IMR-90 (cell line): ENCODE measurements at regions not wholly inside any gene's neighbourhood (a gene's known extent, or its start where the extent isn't known, plus 50 kb on each side); places are given as distances from the start of the nearest gene placed in this dataset.

Experiments used
- ATAC-seq: fragments of 200-7000 bp; cut with Tn5 transposase; 2 replicates; pipeline ENCODE4 v1.9.1; 2020; ENCODE audit warnings: low read depth, mild to moderate bottlenecking, moderate library complexity
- BruUV-seq: library from RNA; stranded (reverse); fragments of 400-500 nt; replicated peaks from 2 replicates; lab custom pipeline; 2021; lab: Mats Ljungman, UMichigan
- CTCF ChIA-PET: fragments of 300-600 bp; formaldehyde crosslinking; extraction: SDS; loops from one replicate; lab custom pipeline; 2021; ENCODE audit warnings: antibody characterized with exemption; lab: Yijun Ruan, JAX
- POLR2A ChIA-PET: fragments of 300-600 bp; sonication (Branson Sonifier 250); formaldehyde crosslinking; loops from one replicate; lab custom pipeline; 2022; ENCODE audit warnings: antibody characterized with exemption; ENCODE audit not compliant: unreplicated experiment; lab: Charles Lee
- DNase-seq: peaks from one replicate; pipeline ENCODE4 v3.0.0; 2013
- H2AFZ ChIP-seq: replicated peaks from 2 replicates; pipeline ENCODE3; 2013; ENCODE audit warnings: low read length, mild to moderate bottlenecking; ENCODE audit not compliant: poor library complexity
- H2AK5ac ChIP-seq: 2 replicates; pipeline ENCODE4 v1.6.1; 2013; ENCODE audit warnings: low read depth, low read length, inconsistent platforms
- H2AK9ac ChIP-seq: replicated peaks from 2 replicates; pipeline ENCODE3; 2013; ENCODE audit warnings: mild to moderate bottlenecking, low read depth, low read length, moderate library complexity; ENCODE audit not compliant: poor library complexity
- H2BK120ac ChIP-seq: 2 replicates; pipeline ENCODE4 v1.6.1; 2013; ENCODE audit warnings: low read depth, low read length, inconsistent platforms
- H2BK15ac ChIP-seq: 3 replicates; pipeline ENCODE4 v1.6.1; 2013; ENCODE audit warnings: low read depth, low read length, inconsistent platforms
- H2BK20ac ChIP-seq: 2 replicates; pipeline ENCODE4 v1.6.1; 2013; ENCODE audit warnings: low read depth, mild to moderate bottlenecking, inconsistent platforms, low read length, moderate library complexity
- H2BK5ac ChIP-seq: 2 replicates; pipeline ENCODE4 v1.6.1; 2013; ENCODE audit warnings: mild to moderate bottlenecking, low read depth, low read length, inconsistent platforms; ENCODE audit not compliant: poor library complexity, severe bottlenecking
- H3K14ac ChIP-seq: replicated peaks from 2 replicates; pipeline ENCODE4 v1.6.1; 2013; ENCODE audit warnings: low read depth, low read length, inconsistent platforms
- H3K18ac ChIP-seq: 2 replicates; pipeline ENCODE4 v1.6.1; 2013; ENCODE audit warnings: low read depth, low read length, control low read depth
- H3K23ac ChIP-seq: 2 replicates; pipeline ENCODE4 v1.6.1; 2013; ENCODE audit warnings: low read depth, low read length, inconsistent platforms
- H3K27ac ChIP-seq: 2 replicates; pipeline ENCODE4 v1.5.1; 2013; ENCODE audit warnings: mild to moderate bottlenecking, control low read depth, low read length; ENCODE audit not compliant: insufficient read depth
- H3K27me3 ChIP-seq: 2 replicates; pipeline ENCODE4 v1.6.1; 2013; ENCODE audit warnings: low read length; ENCODE audit not compliant: control insufficient read depth, insufficient read depth
- H3K36me3 ChIP-seq: 2 replicates; pipeline ENCODE4 v1.6.1; 2013; ENCODE audit warnings: low read length, mixed read lengths; ENCODE audit not compliant: control insufficient read depth, insufficient read depth
- H3K4ac ChIP-seq: 2 replicates; pipeline ENCODE4 v1.6.1; 2013; ENCODE audit warnings: low read depth, low read length, inconsistent platforms
- H3K4me1 ChIP-seq: 2 replicates; pipeline ENCODE4 v1.6.1; 2013; ENCODE audit warnings: low read length, mixed read lengths; ENCODE audit not compliant: control insufficient read depth, insufficient read depth
- H3K4me2 ChIP-seq: 2 replicates; pipeline ENCODE4 v1.6.1; 2013; ENCODE audit warnings: low read depth, mild to moderate bottlenecking, control low read depth, low read length, moderate library complexity
- H3K4me3 ChIP-seq: 2 replicates; pipeline ENCODE4 v1.5.1; 2013; ENCODE audit warnings: low read depth, mild to moderate bottlenecking, control low read depth, low read length, moderate library complexity; ENCODE audit not compliant: insufficient read depth
- H3K56ac ChIP-seq: 2 replicates; pipeline ENCODE4 v1.6.1; 2013; ENCODE audit warnings: low read length, inconsistent platforms; ENCODE audit not compliant: insufficient read depth; ENCODE audit errors: extremely low read depth
- H3K79me1 ChIP-seq, 2 experiments: 2 replicates each; pipeline ENCODE4 v1.6.1; 2013; ENCODE audit warnings: low read length in 2 of 2, inconsistent platforms in 1 of 2, low read depth in 1 of 2
- H3K9ac ChIP-seq: 2 replicates; pipeline ENCODE4 v1.6.1; 2013; ENCODE audit warnings: low read depth, low read length, control low read depth
- H3K9me1 ChIP-seq: 2 replicates; pipeline ENCODE4 v1.6.1; 2013; ENCODE audit warnings: low read length, inconsistent platforms; ENCODE audit not compliant: insufficient read depth
- H3K9me3 ChIP-seq: 2 replicates; pipeline ENCODE4 v1.6.1; 2013; ENCODE audit warnings: low read length; ENCODE audit not compliant: control insufficient read depth, insufficient read depth
- H4K20me1 ChIP-seq: 2 replicates; pipeline ENCODE4 v1.6.1; 2013; ENCODE audit warnings: low read length, inconsistent platforms; ENCODE audit not compliant: insufficient read depth
- H4K5ac ChIP-seq: 2 replicates; pipeline ENCODE4 v1.6.1; 2013; ENCODE audit warnings: mild to moderate bottlenecking, low read depth, low read length, control low read depth
- H4K8ac ChIP-seq, 2 experiments: 2 replicates each; pipeline ENCODE4 v1.6.1; 2013; ENCODE audit warnings: low read depth in 2 of 2, low read length in 2 of 2, control low read depth in 1 of 2, inconsistent platforms in 1 of 2
- H4K91ac ChIP-seq: 2 replicates; pipeline ENCODE4 v1.6.1; 2013; ENCODE audit warnings: low read depth, low read length, inconsistent platforms; ENCODE audit not compliant: insufficient read depth
- MAFK ChIP-seq: IDR thresholded peaks from 2 replicates; pipeline ENCODE4 v1.6.1; 2012; ENCODE audit warnings: low read depth, low read length, improper control_type of control experiment
- RAD21 ChIP-seq: IDR thresholded peaks from 2 replicates; pipeline ENCODE4 v1.6.1; 2012; ENCODE audit warnings: low read length, improper control_type of control experiment
- dilution Hi-C: fragments of 300-500 bp; cut with HindIII; formaldehyde crosslinking; loops from one replicate; pipeline ENCODE4 v1.14.3; 2018; ENCODE audit warnings: low sequenced_read_pairs; ENCODE audit not compliant: unreplicated experiment
- in situ Hi-C: fragments of 300-500 bp; cut with MboI; formaldehyde crosslinking; loops from 3 replicates; pipeline ENCODE4 v1.14.3; 2019; ENCODE audit warnings: low sequenced_read_pairs, inconsistent platforms, mixed read lengths
- intact Hi-C: fragments of 100-400 bp; cut with micrococcal nuclease; formaldehyde crosslinking; loops from 2 replicates; pipeline ENCODE4 v1.10.0; 2022

DNA sequence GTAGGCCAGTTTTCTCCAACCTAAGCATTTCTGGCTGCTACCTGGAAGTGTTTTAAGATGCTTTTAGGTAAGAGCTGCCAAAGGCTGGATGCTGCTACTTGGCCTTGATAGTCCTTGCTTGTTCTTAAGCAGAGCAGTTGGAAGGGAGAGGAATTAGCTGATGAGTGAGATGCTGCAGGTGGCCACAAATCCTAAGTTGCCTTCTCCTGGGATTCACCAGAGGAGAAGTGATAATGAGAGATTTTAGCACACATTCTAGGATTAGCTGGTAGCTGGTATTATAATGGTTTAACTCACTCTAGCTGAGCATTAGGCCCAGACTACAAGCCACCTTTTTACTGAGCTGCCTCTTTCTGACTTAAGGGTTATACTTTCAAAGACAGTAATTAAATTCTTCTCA, 442.9 kb upstream of the RAG2 start:
- in situ Hi-C loops = no loop called here
- no peak for ATAC-seq
- no peak overlapping the region for H2BK120ac ChIP-seq
- H4K8ac ChIP-seq = no peak overlapping the region
- no peak overlapping the region for H3K18ac ChIP-seq
- H4K20me1 ChIP-seq = no peaks in the 10 kb centered on the region
- no peak overlapping the region for H3K27ac ChIP-seq
- H3K9ac ChIP-seq = no peak overlapping the region
- no peak overlapping the region for H2BK5ac ChIP-seq
- no peaks in the 10 kb centered on the region for H3K9me3 ChIP-seq
- no peak overlapping the region for H3K14ac ChIP-seq
- no peak overlapping the region for H2AFZ ChIP-seq
- H2BK20ac ChIP-seq = no peak overlapping the region
- no peak overlapping the region for H2BK15ac ChIP-seq
- H2AK9ac ChIP-seq = no peak overlapping the region
- no peak overlapping the region for H3K56ac ChIP-seq
- no peak overlapping the region for H3K23ac ChIP-seq
- H2AK5ac ChIP-seq = no peak overlapping the region
- no peaks in the 10 kb centered on the region for H3K4me1 ChIP-seq
- no peaks in the 10 kb centered on the region for H3K27me3 ChIP-seq
- TF ChIP-seq MAFK = no peak
- no peak for TF ChIP-seq RAD21
- ChIA-PET POLR2A (no interaction called here), CTCF (no interaction called here)
- no peak overlapping the region for H3K4me3 ChIP-seq
- no peaks in the 10 kb centered on the region for H3K79me1 ChIP-seq
- no peaks in the 10 kb centered on the region for H3K9me1 ChIP-seq
- intact Hi-C loops = no loop called here
- H4K5ac ChIP-seq = no peak overlapping the region
- dilution Hi-C loops = no loop called here
- BruUV-seq = no TSS peak
- H3K4me2 ChIP-seq = no peak overlapping the region
- H3K4ac ChIP-seq = no peak overlapping the region
- DNase-seq = no peak
- H4K91ac ChIP-seq = no peak overlapping the region
- no peaks in the 10 kb centered on the region for H3K36me3 ChIP-seq
